ENCODE measurements at regions not wholly inside any gene's neighbourhood (a gene's known extent, or its start where the extent isn't known, plus 50 kb on each side); places are given as distances from the start of the nearest gene placed in this dataset.

DNA sequence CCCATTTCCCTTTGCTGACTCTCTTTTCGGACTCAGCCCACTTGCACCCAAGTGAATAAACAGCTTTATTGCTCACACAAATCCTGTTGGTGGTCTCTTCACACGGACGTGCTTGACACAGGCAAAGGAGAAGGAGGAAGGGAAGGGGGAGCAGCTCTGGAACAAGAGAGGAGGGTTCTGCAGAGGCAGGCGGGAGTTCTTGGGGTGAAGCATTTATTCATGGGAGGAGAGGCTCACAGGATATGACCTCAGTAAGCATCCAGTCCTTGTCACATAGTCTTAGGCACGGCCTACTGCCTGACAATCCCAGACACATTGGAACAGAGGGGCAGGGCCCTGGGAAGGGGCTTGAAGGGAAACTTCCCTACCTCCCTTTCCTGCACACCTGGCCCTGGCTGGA, 171.7 kb upstream of the HS6ST1 start:
- Histone ChIP-seq H3K36me3 (ENCODE audit: control insufficient read depth in 4 of 4, insufficient read depth in 3 of 4, low read depth in 1 of 4, low read length in 3 of 4) (no peaks in the 10 kb centered on the region), H3K27ac (ENCODE audit: low read depth in 1 of 2, low read length in 2 of 2) (no peak overlapping the region), H3K9ac (ENCODE audit: low read depth in 1 of 2, low read length in 2 of 2) (no peak overlapping the region), H3K4me1 (ENCODE audit: control insufficient read depth in 4 of 4, insufficient read depth in 4 of 4, low read length in 3 of 4) (no peaks in the 10 kb centered on the region), H3K27me3 (ENCODE audit: control insufficient read depth in 4 of 4, insufficient read depth in 4 of 4, low read length in 3 of 4) (no peaks in the 10 kb centered on the region), H3K9me3 (ENCODE audit: control insufficient read depth in 4 of 4, low read length in 3 of 4) (peaks cover 0 to 8% (median 0%) of the 10 kb centered on the region in 4 donors), H3K4me3 (ENCODE audit: low read depth in 1 of 3, low read length in 3 of 3) (no peak overlapping the region)
- no peak for DNase-seq (ENCODE audit: low spot score)
- WGBS = 83% methylated on average over 5 of the region's 5 CpGs
- TF ChIP-seq, protein P1, sequence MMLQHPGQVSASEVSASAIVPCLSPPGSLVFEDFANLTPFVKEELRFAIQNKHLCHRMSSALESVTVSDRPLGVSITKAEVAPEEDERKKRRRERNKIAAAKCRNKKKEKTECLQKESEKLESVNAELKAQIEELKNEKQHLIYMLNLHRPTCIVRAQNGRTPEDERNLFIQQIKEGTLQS (IDR thresholded peaks at IDR 0.05) = no peak
- TF ChIP-seq NR2F2 (IDR thresholded peaks at IDR 0.05) (no peak), GABPA (IDR thresholded peaks at IDR 0.05 in 1 of 2, conservative IDR thresholded peaks at IDR 0.05 in 1 of 2) (no peak), HNF4G (IDR thresholded peaks at IDR 0.05) (no peak)

DNA sequence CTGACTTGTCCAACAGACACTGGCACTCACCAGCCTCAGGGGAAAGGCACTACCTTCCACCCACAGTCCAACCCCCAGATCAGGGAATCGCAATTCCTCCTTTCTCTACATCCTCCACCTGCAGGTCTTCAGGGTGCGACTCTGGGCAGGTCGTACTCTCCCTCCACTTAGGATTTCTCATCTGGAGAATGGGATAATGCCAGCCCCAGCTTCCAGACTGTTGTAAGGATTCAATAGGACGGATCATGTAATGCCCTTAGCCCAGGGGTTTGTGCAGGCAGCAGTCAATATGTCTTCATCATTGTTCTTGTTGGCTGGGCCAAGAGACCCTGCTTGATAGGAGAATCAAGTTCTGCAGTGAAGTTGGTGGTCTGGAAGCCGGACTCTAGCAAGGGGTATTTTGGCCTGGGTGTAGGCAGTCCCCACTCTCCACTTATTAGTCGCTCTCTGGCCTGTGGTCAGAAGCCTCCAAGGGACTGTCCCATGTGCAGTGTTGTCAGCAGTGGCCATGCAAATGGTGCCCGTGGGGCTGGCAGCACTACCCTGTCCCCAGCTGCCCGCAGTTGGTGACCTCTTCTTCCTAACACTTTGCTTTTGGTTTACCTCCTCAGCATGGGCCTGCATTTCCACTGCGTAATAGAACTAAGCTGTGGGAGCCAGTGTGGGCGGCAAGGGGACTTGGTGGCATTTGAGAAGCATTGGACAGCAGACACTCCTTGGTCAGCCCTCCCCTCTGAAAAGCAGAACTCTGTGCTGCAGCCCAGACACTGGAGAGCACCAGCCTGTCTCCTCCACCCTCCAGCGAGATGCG, 172.4 kb upstream of the HS6ST1 start:
- TF ChIP-seq, protein P2, sequence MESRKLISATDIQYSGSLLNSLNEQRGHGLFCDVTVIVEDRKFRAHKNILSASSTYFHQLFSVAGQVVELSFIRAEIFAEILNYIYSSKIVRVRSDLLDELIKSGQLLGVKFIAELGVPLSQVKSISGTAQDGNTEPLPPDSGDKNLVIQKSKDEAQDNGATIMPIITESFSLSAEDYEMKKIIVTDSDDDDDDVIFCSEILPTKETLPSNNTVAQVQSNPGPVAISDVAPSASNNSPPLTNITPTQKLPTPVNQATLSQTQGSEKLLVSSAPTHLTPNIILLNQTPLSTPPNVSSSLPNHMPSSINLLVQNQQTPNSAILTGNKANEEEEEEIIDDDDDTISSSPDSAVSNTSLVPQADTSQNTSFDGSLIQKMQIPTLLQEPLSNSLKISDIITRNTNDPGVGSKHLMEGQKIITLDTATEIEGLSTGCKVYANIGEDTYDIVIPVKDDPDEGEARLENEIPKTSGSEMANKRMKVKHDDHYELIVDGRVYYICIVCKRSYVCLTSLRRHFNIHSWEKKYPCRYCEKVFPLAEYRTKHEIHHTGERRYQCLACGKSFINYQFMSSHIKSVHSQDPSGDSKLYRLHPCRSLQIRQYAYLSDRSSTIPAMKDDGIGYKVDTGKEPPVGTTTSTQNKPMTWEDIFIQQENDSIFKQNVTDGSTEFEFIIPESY (IDR thresholded peaks at IDR 0.05) = no peak
- TF ChIP-seq NR2F2 (IDR thresholded peaks at IDR 0.05) (no peak), HNF4G (IDR thresholded peaks at IDR 0.05) (no peak), RAD21 (IDR thresholded peaks at IDR 0.05) (no peak), YY1 (IDR thresholded peaks at IDR 0.05) (no peak), RXRA (IDR thresholded peaks at IDR 0.05) (no peak)
- TF ChIP-seq, protein P3, sequence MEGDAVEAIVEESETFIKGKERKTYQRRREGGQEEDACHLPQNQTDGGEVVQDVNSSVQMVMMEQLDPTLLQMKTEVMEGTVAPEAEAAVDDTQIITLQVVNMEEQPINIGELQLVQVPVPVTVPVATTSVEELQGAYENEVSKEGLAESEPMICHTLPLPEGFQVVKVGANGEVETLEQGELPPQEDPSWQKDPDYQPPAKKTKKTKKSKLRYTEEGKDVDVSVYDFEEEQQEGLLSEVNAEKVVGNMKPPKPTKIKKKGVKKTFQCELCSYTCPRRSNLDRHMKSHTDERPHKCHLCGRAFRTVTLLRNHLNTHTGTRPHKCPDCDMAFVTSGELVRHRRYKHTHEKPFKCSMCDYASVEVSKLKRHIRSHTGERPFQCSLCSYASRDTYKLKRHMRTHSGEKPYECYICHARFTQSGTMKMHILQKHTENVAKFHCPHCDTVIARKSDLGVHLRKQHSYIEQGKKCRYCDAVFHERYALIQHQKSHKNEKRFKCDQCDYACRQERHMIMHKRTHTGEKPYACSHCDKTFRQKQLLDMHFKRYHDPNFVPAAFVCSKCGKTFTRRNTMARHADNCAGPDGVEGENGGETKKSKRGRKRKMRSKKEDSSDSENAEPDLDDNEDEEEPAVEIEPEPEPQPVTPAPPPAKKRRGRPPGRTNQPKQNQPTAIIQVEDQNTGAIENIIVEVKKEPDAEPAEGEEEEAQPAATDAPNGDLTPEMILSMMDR (IDR thresholded peaks at IDR 0.05; ENCODE audit: low read depth, low read length, missing input control) = no peak
- H3K27ac ChIP-seq (ENCODE audit: low read depth in 1 of 2, low read length in 2 of 2) = no peak overlapping the region
- H3K4me1 ChIP-seq (ENCODE audit: control insufficient read depth in 4 of 4, insufficient read depth in 4 of 4, low read length in 3 of 4) = no peaks in the 10 kb centered on the region
- DNase-seq (ENCODE audit: low spot score) = no peak
- 94% methylated on average over 12 of the region's 12 CpGs for WGBS
- H3K4me3 ChIP-seq (ENCODE audit: low read depth in 1 of 3, low read length in 3 of 3) = no peak overlapping the region
- H3K9me3 ChIP-seq (ENCODE audit: control insufficient read depth in 4 of 4, low read length in 3 of 4) = peaks cover 0 to 8% (median 0%) of the 10 kb centered on the region in 4 donors
- no peak overlapping the region for H3K9ac ChIP-seq (ENCODE audit: low read depth in 1 of 2, low read length in 2 of 2)
- no peaks in the 10 kb centered on the region for H3K36me3 ChIP-seq (ENCODE audit: control insufficient read depth in 4 of 4, insufficient read depth in 3 of 4, low read depth in 1 of 4, low read length in 3 of 4)
- no peaks in the 10 kb centered on the region for H3K27me3 ChIP-seq (ENCODE audit: control insufficient read depth in 4 of 4, insufficient read depth in 4 of 4, low read length in 3 of 4)

DNA sequence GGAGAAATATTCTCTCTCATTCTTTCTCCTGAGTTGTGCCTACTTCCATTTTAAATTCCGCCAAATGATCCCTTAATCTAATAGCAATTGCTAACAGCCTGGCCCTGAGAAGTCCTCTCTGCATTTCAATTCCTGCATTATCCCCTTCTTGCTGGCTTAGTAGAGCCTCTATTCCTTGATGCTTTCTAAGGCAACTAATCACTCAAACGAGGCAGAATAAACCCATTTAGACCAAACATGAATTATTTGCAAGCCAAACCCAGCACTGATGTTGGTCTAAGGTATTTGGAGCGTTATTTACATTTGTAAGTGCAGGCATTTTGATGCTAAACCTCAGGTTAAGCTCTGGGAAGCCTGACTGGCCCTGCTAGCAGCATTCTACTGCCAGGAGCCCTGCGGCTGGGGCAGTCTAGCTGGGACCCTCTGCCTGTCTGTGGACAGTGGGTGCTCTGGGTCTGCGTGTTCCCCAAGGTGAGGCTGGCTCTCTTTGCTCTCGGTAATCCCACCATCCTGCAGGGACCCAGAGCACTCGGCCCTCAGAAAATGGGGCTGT, 173.1 kb upstream of the HS6ST1 start:
- 90% methylated on average over 7 of the region's 7 CpGs for WGBS
- Histone ChIP-seq H3K9me3 (ENCODE audit: control insufficient read depth in 4 of 4, low read length in 3 of 4) (peaks cover 0 to 8% (median 0%) of the 10 kb centered on the region in 4 donors), H3K4me1 (ENCODE audit: control insufficient read depth in 4 of 4, insufficient read depth in 4 of 4, low read length in 3 of 4) (no peaks in the 10 kb centered on the region), H3K27ac (ENCODE audit: low read depth in 1 of 2, low read length in 2 of 2) (no peak overlapping the region), H3K9ac (ENCODE audit: low read depth in 1 of 2, low read length in 2 of 2) (no peak overlapping the region), H3K36me3 (ENCODE audit: control insufficient read depth in 4 of 4, insufficient read depth in 3 of 4, low read depth in 1 of 4, low read length in 3 of 4) (no peaks in the 10 kb centered on the region), H3K27me3 (ENCODE audit: control insufficient read depth in 4 of 4, insufficient read depth in 4 of 4, low read length in 3 of 4) (no peaks in the 10 kb centered on the region), H3K4me3 (ENCODE audit: low read depth in 1 of 3, low read length in 3 of 3) (no peak overlapping the region)
- DNase-seq (ENCODE audit: low spot score) = no peak
- TF ChIP-seq, protein P3 (IDR thresholded peaks at IDR 0.05; ENCODE audit: low read depth, low read length, missing input control) = no peak
- no peak for TF ChIP-seq HNF4A (conservative IDR thresholded peaks at IDR 0.05)
- no peak for TF ChIP-seq YY1 (IDR thresholded peaks at IDR 0.05)
- TF ChIP-seq EGR1 (IDR thresholded peaks at IDR 0.05; ENCODE audit: low read depth in 2 of 2) = no peak
- no peak for TF ChIP-seq RXRA (IDR thresholded peaks at IDR 0.05)
- TF ChIP-seq HNF4G (IDR thresholded peaks at IDR 0.05) = no peak
- TF ChIP-seq RAD21 (IDR thresholded peaks at IDR 0.05) = no peak
- no peak for TF ChIP-seq FOXA1 (IDR thresholded peaks at IDR 0.05)
- TF ChIP-seq JUND (IDR thresholded peaks at IDR 0.05) = no peak
- TF ChIP-seq FOXA2 (IDR thresholded peaks at IDR 0.05) = no peak
- TF ChIP-seq, protein P4, sequence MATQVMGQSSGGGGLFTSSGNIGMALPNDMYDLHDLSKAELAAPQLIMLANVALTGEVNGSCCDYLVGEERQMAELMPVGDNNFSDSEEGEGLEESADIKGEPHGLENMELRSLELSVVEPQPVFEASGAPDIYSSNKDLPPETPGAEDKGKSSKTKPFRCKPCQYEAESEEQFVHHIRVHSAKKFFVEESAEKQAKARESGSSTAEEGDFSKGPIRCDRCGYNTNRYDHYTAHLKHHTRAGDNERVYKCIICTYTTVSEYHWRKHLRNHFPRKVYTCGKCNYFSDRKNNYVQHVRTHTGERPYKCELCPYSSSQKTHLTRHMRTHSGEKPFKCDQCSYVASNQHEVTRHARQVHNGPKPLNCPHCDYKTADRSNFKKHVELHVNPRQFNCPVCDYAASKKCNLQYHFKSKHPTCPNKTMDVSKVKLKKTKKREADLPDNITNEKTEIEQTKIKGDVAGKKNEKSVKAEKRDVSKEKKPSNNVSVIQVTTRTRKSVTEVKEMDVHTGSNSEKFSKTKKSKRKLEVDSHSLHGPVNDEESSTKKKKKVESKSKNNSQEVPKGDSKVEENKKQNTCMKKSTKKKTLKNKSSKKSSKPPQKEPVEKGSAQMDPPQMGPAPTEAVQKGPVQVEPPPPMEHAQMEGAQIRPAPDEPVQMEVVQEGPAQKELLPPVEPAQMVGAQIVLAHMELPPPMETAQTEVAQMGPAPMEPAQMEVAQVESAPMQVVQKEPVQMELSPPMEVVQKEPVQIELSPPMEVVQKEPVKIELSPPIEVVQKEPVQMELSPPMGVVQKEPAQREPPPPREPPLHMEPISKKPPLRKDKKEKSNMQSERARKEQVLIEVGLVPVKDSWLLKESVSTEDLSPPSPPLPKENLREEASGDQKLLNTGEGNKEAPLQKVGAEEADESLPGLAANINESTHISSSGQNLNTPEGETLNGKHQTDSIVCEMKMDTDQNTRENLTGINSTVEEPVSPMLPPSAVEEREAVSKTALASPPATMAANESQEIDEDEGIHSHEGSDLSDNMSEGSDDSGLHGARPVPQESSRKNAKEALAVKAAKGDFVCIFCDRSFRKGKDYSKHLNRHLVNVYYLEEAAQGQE (IDR thresholded peaks at IDR 0.05) = no peak
- no peak for TF ChIP-seq TAF1 (conservative IDR thresholded peaks at IDR 0.05)

Data from liver (tissue), 8 donors.